Anterior cingulate cortex (tissue), 58 donors: ENCODE measurements at regions not wholly inside any gene's neighbourhood (a gene's known extent, or its start where the extent isn't known, plus 50 kb on each side); places are given as distances from the start of the nearest gene placed in this dataset.

ENCODE experiments used
- DNase-seq, 58 donors: peaks; one replicate each; lab custom pipeline; 2025; lab: John Stamatoyannopoulos, UW

DNA sequence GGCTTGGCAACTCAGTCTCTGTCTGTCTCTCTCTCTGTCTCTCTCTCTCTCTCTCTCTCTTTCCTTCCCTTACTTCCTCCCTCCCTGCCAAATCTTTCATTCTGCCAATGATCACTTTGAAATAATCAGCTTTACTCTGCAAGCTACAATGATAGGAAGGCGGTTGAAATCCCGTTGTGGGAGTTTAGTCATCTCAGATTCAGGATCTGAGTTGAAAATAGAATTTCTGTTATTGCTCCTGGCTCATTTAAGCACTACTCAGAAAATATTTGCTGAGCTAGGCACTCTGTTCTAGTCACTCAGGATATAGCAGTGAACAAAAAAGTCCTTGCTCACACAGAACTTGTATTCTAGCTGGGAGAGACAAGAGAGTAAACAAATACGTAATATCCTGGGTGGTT, 56.3 kb upstream of the DCTD start:
- no peak for DNase-seq

DNA sequence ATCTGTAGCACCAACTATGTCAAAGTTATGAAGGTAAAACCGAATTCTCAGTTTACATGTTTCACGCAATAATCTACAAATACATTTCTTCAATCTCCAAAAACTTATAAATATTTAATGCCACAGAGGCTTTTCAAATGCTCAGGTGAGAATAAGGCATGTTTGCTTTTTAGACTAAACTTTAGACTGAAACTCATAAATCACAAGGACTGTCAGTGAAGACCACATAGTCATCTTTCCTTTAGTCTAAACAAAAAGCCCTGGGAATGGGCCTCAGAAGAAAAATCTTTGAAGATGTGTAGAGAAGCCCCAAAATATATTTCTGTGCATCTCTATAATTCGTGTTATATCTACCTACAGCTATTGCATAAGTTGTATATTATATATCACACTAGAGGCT, 54.5 kb upstream of the DCTD start:
- no peak for DNase-seq

DNA sequence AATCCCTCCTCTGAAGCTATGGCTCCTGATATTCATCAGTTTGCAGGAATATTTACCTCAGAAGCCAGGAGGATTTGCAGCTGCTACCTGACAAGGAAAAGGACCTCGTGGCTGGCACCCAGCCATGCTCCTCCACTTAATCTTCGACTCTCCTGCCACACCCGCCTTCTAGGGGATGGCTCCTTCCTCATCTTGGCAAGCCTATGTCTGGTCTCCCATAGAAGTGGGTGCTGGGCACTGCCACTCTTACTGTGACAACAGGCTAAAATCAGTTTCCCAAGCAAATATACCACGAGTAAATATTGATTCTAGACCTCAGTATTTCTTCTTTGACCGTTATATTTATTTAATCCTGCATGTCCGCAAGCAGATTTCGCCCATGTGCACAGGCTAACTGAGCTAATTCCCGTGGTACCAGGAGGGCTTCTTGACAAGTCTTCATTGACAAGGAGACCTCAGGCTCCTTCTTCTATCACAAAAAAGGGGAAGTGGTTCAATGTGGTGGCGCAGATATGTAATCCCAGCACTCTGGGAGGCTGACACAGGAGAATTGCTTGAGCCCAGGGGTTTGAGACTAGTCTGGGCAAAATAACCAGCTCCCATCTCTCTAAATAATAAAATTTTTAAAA, 52.6 kb upstream of the DCTD start:
- DNase-seq, result no peak

DNA sequence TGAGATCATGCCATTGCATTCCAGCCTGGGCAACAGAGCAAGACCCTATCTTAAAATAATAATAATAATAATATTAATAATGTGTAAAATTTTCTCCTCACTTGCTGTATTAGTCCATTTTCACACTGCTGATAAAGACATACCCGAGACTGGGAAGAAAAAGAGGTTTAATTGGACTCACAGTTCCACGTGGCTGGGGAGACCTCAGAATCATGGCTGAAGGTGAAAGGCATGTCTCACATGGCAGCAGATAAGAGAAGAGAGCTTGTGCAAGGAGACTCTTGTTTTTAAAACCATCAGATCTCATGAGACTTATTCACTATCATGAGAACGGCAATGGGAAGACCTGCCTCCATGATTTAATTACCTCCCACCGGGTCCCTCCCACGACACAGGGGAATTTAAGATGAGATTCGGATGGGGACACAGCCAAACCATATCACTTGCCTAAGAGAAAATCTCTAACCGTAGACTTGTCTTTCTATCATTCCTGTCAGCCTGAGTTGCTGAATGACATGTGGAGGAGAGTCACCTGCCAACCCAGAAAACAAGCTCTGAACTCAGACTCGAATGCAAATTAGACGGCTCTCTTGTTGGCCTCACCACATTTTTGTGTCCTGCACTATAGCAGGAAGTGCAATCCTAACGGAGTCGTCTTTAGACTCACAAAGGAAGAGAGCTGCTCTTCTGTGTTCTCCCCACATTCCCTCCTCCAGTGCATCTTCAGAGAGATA, 51.9 kb upstream of the DCTD start:
- no peak for DNase-seq

DNA sequence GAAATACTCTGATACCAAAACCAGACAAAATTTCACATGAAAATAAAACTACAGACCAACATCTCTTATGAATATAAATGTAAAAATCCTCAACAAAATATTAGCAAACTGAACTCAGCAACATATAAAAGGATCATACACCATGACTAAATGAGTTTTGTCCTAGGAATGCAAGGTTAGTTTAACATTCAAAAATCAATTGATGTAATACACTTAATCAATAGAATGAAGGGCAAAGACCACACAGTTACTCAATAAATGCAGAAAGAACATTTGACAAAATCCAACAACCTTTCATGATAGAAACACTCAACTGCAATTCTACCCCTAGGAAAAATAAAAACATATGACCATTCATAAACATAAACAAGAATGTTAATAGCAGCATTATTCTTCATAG, 50.2 kb upstream of the DCTD start:
- DNase-seq, result no peak
